ENCODE measurements at regions not wholly inside any gene's neighbourhood (a gene's known extent, or its start where the extent isn't known, plus 50 kb on each side); places are given as distances from the start of the nearest gene placed in this dataset.
"Not testable (repeated sequence)": the region's sequence is repeated elsewhere in the genome, so short reads cannot be mapped to it uniquely, and the experiment has no call there.

GRCh38 chr9:16294133-16294770 is 576.2 kb downstream of the BNC2 start:
- POLR2A ChIA-PET, result no interaction called here
- no peak for TF ChIP-seq CTCF (IDR thresholded peaks at IDR 0.05; ENCODE audit: control extremely low read depth, extremely low read depth, low read depth, missing control alignments)
- DNase-seq (ENCODE audit: extremely low spot score), result no peak
- CTCF ChIA-PET, result no interaction called here

- DNase-seq (ENCODE audit: extremely low spot score); POLR2A ChIA-PET; CTCF ChIA-PET: not testable (repeated sequence)
Measured at GRCh38 chr9:16294940-16295339, 575.5 kb downstream of the BNC2 start.

- CTCF ChIA-PET; DNase-seq (ENCODE audit: extremely low spot score); POLR2A ChIA-PET: not testable (repeated sequence)
Measured at GRCh38 chr9:16299368-16299767, 571.1 kb downstream of the BNC2 start.

GRCh38 chr9:16303506-16303905 is 567.0 kb downstream of the BNC2 start:
- TF ChIP-seq CTCF (IDR thresholded peaks at IDR 0.05; ENCODE audit: control extremely low read depth, extremely low read depth, low read depth, missing control alignments), result no peak
- CTCF ChIA-PET, result no interaction called here
- DNase-seq (ENCODE audit: extremely low spot score), result no peak
- POLR2A ChIA-PET, result no interaction called here

GRCh38 chr9:16304301-16304700 is 566.2 kb downstream of the BNC2 start:
- ChIA-PET CTCF (no interaction called here), POLR2A (no interaction called here)
- TF ChIP-seq CTCF (IDR thresholded peaks at IDR 0.05; ENCODE audit: control extremely low read depth, extremely low read depth, low read depth, missing control alignments), result no peak
- DNase-seq (ENCODE audit: extremely low spot score), result no peak

GRCh38 chr9:16306586-16306985 is 563.9 kb downstream of the BNC2 start:
- DNase-seq (ENCODE audit: extremely low spot score), result no peak

GRCh38 chr9:16307626-16308195 is 562.8 kb downstream of the BNC2 start:
- no peak for TF ChIP-seq CTCF (IDR thresholded peaks at IDR 0.05; ENCODE audit: control extremely low read depth, extremely low read depth, low read depth, missing control alignments)
- no peak for DNase-seq (ENCODE audit: extremely low spot score)
- ChIA-PET POLR2A (no interaction called here), CTCF (no interaction called here)

More at GRCh38 chr9:16306586-16306985, 563.9 kb downstream of the BNC2 start:
- TF ChIP-seq CTCF (IDR thresholded peaks at IDR 0.05; ENCODE audit: control extremely low read depth, extremely low read depth, low read depth, missing control alignments), result no peak
- POLR2A ChIA-PET, result no interaction called here
- CTCF ChIA-PET, result no interaction called here

- no peak for TF ChIP-seq CTCF (IDR thresholded peaks at IDR 0.05; ENCODE audit: control extremely low read depth, extremely low read depth, low read depth, missing control alignments)
- CTCF ChIA-PET, result no interaction called here
- no peak for DNase-seq (ENCODE audit: extremely low spot score)
- POLR2A ChIA-PET, result no interaction called here
Measured at GRCh38 chr9:16308645-16309044, 561.8 kb downstream of the BNC2 start.

Data from GM10248 (cell line).